ENCODE measurements at regions not wholly inside any gene's neighbourhood (a gene's known extent, or its start where the extent isn't known, plus 50 kb on each side); places are given as distances from the start of the nearest gene placed in this dataset.

DNA sequence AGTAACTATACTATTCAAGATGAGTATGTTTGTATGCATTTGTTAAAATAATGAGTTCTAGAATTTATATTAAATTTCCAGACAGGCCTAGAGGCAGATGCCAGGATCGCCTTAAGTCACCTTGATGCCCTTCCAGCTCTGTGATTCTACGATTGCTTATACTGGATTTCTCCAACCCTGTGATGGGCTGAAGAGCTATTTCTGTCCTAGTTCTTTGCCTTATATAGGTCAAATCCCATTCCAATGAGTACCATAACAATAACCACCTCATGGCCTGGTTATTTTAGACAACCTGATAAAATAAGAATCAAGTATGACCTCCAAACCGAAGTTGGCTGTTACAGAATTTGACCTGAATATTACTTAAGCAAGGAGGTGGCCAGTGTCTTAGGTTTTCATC, 79.8 kb upstream of the BLID start:
- TF ChIP-seq, protein P1, sequence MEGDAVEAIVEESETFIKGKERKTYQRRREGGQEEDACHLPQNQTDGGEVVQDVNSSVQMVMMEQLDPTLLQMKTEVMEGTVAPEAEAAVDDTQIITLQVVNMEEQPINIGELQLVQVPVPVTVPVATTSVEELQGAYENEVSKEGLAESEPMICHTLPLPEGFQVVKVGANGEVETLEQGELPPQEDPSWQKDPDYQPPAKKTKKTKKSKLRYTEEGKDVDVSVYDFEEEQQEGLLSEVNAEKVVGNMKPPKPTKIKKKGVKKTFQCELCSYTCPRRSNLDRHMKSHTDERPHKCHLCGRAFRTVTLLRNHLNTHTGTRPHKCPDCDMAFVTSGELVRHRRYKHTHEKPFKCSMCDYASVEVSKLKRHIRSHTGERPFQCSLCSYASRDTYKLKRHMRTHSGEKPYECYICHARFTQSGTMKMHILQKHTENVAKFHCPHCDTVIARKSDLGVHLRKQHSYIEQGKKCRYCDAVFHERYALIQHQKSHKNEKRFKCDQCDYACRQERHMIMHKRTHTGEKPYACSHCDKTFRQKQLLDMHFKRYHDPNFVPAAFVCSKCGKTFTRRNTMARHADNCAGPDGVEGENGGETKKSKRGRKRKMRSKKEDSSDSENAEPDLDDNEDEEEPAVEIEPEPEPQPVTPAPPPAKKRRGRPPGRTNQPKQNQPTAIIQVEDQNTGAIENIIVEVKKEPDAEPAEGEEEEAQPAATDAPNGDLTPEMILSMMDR (conservative IDR thresholded peaks at IDR 0.05; ENCODE audit: low read depth, low read length), result no peak
- no peak for TF ChIP-seq POLR2A (IDR thresholded peaks at IDR 0.05; ENCODE audit: low read depth, low read length)
- no peak for TF ChIP-seq RCOR1 (IDR thresholded peaks at IDR 0.05; ENCODE audit: insufficient replicate concordance, low read length)
- TF ChIP-seq, protein P2, sequence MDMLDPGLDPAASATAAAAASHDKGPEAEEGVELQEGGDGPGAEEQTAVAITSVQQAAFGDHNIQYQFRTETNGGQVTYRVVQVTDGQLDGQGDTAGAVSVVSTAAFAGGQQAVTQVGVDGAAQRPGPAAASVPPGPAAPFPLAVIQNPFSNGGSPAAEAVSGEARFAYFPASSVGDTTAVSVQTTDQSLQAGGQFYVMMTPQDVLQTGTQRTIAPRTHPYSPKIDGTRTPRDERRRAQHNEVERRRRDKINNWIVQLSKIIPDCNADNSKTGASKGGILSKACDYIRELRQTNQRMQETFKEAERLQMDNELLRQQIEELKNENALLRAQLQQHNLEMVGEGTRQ (IDR thresholded peaks at IDR 0.05; ENCODE audit: low read depth, low read length), result no peak
- TF ChIP-seq FOS (IDR thresholded peaks at IDR 0.05; ENCODE audit: low read depth, low read length), result no peak
- TF ChIP-seq CEBPB (IDR thresholded peaks at IDR 0.05; ENCODE audit: low read depth, low read length), result no peak
- TF ChIP-seq NFE2L2 (IDR thresholded peaks at IDR 0.05; ENCODE audit: low read depth, low read length), result no peak
- TF ChIP-seq CHD1 (IDR thresholded peaks at IDR 0.05; ENCODE audit: low read depth, low read length), result no peak
